ENCODE measurements at regions not wholly inside any gene's neighbourhood (a gene's known extent, or its start where the extent isn't known, plus 50 kb on each side); places are given as distances from the start of the nearest gene placed in this dataset.
"Not testable (repeated sequence)": the region's sequence is repeated elsewhere in the genome, so short reads cannot be mapped to it uniquely, and the experiment has no call there.

DNA sequence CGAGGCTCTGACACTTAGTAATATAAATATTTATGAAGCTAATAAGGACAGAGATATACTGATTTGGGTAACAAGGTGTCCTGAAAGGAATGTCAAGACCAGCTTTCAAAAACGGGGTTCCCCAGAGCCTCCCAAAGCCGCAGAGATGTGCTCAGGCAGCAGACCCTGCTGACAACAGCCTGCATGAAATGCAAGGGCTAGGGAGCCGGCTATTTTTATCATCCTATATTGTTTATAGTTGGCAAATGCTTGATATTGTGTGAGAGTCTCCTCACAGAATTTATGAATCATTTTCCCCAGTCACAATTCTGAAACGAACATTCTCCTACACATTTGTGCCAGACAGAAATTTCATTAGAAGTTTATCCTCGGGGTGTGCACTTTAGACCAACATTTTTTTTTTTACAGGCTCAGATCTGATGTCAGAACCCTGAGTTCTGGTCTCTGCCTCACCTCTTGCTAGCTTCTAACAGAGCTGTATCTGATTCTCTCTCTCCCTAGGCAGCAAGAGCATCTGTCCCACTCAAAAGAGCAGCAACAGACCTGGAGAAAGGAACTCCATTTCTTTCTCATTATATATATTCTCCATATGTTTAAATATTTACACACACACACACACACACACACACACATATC is 302.3 kb upstream of the PLD5 start:
- no peak for DNase-seq (ENCODE audit: low read depth in 4 of 4, low spot score in 3 of 4)

DNA sequence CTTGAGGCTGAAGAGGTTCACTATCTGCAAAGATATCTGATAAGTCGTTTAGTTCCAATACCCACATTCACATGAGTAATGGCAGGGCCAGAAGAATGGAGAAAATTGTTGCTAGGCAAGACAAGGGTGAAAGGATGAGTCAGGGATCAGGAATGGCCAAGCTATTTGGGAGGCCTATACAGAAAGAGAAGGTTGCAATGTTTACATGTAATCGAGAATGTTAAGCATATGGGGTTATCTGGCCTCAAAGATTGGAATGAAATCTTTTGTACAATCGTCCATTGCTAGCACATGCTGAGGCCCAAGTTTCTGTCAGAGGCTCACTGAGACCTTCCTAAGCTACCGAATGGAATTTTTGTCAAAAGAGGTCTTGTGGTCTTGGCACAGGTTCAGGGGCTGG is 299.9 kb upstream of the PLD5 start:
- DNase-seq (ENCODE audit: low read depth in 4 of 4, low spot score in 3 of 4) = no peak

DNA sequence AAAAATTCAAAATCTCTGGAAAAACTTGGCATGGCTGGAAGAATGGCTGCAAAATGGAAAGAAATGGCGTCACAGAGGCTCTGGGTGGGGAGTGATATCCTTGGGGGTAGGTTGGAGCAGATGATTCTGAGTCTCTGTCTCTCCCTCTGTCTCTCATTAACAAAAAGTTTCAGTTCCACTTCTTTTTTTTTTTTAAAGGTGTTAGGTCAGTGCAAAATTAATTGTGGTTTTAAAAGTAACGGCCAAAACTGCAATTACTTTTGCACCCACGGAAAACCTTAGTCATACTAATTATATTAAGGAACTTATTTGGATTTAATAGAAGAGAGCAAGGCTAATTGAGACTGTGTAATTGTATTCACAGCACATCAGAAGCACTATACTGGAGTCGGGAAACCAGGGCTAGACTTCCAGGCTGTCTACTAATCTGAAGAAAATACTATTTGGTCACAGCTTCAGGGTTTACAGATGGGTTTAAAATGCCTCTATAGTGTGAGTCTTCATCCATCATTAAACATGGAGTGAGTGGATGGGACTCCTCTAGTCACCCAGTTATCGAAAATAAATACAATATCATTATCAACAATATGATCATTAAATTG is 289.1 kb upstream of the PLD5 start:
- DNase-seq (ENCODE audit: low read depth in 4 of 4, low spot score in 3 of 4) = no peak

DNA sequence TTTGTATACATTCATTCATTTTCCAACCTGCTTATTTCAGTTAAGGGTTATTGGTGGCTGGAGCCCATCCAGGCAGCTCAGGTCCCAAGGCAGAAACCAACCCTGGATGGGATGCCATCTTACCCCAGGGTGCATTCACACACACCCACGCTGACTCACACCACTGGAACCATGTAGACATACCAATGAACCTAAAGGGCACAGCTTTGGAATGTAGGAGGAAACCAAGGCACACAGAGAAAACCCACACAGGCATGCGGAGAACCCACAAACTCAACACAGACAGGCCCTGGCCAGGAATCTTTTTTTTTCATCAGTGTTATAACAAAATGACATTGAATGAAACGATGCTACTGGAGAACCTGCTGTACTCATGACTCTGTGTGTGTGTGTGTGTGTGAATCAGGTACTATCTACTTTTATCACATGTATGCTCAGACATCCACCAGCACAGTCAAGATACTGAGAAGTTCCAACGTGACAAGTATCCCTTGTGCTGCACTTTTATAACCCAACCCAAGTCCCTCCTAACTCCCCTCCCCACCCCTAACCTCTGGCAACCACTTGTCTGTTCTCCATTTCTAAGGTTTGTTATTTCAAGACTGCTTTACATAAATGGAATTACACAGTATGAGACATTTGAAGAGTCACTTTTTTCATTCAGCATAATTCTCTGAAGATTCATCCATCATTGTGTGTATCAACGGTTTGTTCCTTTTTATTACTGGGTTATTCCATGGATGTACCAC is 286.8 kb upstream of the PLD5 start:
- DNase-seq (ENCODE audit: low read depth in 4 of 4, low spot score in 3 of 4) = no peak

DNA sequence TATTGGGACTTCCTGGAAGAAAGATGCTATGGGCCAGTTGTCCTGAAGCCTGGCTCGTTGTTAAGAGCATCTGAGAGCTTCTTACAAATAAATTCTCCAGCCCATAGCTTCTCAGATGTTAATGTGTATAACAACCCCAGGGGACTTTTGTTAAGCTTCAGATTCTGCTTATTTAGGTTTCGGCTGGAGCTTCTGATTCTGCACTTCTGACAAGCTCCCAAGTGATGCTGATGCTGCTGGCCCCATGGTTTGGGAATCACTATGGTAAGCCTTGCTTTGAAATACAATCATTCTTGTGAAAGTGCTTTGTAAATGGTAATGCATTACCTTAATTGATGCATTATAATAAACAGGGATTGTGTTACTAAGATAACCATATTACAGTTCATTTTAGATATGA is 281.8 kb upstream of the PLD5 start:
- no peak for DNase-seq (ENCODE audit: low read depth in 4 of 4, low spot score in 3 of 4)

DNA sequence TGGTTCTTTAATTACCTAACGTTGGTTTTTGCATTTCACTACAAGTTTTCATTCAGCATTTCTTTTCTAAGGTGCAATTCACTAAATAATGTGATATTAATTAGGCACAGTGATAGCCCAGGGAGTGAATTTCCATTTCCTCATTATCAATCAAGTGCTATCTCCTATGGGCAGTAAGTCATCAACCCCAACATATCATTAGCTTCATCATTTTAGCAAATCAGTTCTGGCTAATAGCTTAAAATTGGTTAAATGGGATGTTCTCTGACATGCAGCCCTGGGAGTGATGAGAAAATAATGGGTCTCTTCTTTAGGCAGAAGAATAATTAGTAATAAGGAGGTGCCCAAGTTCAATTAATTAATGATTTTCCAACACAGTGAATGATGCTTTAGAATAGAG is 280.9 kb upstream of the PLD5 start:
- not testable (repeated sequence) for DNase-seq (ENCODE audit: low read depth in 4 of 4, low spot score in 3 of 4)

DNA sequence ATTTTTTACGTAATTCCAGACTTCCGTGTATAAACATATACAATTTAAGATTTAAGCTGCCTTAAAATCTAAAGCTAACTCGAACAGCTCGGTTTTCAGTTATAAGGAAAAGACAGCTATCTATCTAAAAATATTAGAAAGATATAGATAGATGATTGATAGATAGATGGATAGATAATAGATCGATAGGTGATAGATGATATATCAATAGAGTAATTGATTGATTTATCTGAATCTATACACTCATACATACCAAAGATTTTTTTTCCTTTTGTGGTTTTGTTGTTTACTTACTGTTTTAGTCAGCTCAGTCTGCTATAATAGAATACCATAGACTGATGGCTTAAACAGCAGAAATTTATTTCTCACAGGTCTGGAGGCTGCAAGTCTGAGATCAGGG is 278.5 kb upstream of the PLD5 start:
- no peak for DNase-seq (ENCODE audit: low read depth in 4 of 4, low spot score in 3 of 4)

DNA sequence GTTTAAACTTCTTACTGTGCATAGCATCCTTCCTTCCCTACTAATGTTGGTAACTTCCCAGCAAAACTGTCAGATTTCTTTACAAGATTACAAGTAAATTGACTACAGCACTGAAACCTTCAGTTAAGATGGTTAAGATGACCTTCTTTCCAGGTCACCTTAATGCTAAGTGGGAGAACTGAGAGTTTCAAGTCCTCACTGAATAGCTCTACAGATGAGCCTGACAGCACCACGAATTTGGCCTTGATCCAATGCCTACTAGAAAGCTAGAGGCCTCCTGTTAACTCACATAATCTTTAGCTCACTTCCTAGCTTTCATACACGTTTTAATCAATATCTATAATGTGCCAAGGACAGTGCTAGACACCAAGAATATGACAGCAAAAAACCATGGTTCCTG is 276.0 kb upstream of the PLD5 start:
- DNase-seq (ENCODE audit: low read depth in 4 of 4, low spot score in 3 of 4) = no peak

DNA sequence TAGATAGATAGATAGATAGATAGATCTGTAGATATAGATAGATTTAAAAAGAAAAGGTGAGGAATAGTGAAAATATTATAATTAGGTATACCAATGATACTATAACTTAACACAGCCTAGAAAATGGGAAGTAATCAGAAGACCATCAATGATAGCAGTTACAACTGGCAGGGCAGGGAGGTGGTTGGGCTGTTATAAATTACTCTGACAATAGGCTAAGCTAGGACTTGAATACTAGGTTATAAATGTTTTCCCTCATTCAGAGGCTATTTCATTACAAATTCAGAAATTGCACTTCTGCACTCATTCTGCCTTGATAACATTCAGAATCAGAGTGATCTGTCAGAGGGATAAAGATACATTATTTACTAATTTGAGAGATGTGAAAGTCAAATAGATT is 273.4 kb upstream of the PLD5 start:
- no peak for DNase-seq (ENCODE audit: low read depth in 4 of 4, low spot score in 3 of 4)

DNA sequence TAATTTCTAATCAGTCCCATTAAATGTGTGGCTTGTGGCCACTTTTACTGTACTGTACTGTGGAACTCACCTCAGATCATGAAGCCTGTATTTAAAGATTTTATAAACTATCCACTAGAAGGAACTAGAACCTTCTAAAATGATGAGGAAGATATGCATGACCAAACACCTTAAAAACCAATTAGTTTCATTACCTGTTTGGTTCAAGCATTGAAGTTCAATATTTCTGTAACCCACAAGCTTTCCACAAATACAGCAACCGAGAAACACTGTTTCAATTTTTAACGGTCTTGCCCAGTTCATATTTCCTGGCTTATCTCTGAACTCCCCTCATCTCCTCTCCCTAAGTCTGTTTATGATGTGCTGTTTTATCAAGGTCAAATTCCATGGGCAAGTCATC is 264.3 kb upstream of the PLD5 start:
- no peak for DNase-seq (ENCODE audit: low read depth in 4 of 4, low spot score in 3 of 4)

DNA sequence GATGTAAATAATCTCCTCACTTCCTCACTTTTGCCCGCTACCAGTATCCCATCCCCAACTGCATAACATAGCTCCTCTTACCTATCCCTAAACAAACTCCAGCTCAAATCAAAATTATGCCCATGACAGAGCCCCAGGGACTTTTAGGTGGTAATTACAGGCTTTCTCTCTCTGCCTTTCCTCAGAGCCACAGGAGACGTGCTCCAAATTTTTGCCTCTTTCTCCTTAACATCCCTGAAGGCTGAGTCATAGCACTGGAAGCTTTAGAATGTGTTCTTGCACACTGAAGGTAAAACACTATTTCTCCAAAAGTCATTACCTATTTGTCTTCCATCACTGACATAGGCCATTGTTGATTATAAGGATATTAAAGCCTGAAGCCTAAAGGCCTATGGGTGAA is 263.5 kb upstream of the PLD5 start:
- DNase-seq (ENCODE audit: low read depth in 4 of 4, low spot score in 3 of 4) = no peak

DNA sequence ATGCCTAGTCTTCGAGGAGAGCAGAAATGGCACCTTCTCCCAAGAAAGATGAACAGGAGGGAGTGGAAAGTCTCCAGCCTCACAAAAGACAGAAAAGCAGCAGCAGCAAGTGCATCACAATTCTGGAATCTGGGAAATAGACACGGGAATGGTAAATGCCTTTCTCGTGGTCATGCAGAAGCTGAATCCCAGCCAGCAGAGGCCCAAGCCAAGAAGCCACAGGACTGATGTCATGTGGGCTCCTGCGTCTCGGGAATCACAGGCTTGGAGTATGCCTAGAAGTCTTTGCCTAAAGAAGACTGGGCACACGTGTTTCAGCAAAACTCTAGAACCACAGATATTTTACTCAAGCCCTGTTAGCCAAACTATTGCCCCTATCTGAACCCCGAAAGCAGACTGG is 260.3 kb upstream of the PLD5 start:
- DNase-seq (ENCODE audit: low read depth in 4 of 4, low spot score in 3 of 4) = no peak

DNA sequence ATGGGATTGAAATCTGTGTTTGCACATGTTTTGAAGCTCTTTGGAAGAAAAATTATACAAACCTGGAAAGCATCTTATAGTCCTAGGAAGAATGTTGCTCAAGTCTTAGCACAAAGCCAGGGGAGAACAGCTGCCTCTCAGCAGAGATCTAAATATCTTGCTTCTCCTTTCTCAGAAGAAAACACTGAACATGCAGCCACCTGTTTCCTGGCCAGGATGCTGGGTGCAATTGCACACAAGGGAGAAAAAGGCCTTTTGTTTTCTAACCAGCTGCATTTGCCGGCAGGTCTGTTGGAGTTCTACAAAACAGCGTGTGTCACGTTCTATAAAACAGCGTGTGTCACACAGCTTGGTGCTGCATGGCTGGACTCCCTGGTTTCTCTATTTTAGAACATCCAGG is 259.6 kb upstream of the PLD5 start:
- no peak for DNase-seq (ENCODE audit: low read depth in 4 of 4, low spot score in 3 of 4)

DNA sequence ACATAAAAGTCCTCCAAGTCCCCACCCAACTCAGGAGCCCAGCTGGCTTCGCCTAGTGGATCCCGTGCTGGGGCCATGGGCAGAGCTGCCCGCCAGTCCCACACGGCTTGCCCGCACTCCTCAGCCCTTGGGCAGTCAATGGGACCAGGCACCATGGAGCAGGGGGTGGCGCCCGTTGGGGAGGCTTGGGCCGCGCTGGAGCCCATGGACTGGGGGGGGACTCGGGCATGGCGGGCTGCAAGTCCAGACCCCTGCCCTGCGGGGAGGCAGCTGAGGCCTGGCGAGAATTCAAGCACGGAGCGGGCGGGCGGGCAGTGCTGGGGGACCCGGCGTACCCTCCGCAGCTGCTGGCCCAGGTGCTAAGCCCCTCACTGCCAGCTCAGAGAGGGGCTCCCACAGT is 249.8 kb upstream of the PLD5 start:
- no peak for DNase-seq (ENCODE audit: low read depth in 4 of 4, low spot score in 3 of 4)

DNA sequence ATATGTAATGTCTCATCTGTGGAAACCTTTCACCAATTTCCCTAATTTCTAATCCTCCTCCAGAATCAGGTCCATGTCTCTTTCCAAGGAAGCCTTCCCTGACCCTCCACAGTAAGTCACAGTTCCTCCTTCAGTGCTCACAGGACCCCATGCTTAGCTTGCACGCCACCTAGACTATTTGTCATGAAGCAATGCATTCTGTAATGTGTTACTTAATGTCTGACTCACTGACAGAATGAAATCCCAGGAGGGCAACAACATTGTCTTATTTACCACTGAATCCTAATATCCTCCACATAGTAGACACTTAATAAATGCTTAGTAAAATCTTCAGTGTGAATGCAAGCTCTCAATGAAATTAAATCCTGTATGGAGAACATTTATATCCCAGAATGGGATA is 245.9 kb upstream of the PLD5 start:
- DNase-seq (ENCODE audit: low read depth in 4 of 4, low spot score in 3 of 4) = no peak

DNA sequence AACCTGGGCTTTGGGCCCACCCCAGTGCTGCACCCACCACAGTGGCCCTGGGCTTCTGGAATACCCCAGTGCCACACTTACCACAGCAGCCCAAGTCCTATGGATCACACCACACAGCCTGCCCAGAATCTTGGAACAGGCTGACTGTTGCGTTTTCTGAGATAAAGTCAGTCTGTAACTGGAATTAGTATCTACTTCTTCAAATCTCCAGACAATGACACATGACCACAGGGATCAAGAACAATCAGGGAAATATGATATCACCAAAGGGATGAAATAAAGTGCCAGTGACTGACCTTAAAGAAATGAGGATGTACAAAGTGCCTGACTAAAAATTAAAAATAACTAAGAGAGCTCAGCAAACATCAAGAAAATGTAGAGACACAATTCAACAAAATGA is 239.7 kb upstream of the PLD5 start:
- DNase-seq (ENCODE audit: low read depth in 4 of 4, low spot score in 3 of 4) = no peak

DNA sequence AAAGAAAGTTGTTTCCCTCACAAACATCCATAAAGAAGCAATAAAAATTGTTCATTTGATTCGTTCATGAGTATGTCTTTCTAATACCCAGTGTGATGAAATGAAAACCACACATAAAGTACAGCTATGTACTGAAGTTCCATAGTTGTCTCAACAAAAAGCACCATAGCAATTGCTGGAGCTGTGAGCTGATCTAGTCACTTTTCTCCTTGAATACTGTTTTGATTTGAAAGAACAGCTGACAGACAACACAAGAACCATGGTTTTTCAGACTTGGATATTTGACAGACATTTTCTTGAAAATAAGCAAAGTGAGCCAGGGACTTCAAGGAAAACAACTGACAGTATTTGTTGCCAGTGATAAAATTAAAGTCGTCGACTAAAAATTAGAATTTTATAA is 237.1 kb upstream of the PLD5 start:
- DNase-seq (ENCODE audit: low read depth in 4 of 4, low spot score in 3 of 4) = no peak

DNA sequence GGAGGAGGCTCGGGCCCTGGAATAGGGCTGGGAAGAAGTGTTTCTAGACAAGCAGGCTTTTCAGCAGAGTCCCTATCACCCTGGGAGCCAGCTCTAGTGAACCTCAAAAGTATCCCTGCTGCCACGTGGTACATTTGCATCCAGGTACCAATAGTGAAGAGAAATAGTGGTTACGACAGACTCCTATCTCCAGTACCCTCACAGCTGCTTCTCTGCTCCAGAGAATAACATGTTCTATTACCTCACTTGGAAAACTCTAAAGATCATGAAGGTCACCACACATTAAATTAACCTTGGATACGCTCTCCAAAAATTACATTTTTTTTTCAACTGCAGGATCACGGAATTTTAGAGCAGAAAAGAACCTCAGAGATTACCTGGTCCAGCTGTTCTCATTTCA is 230.4 kb upstream of the PLD5 start:
- DNase-seq (ENCODE audit: low read depth in 4 of 4, low spot score in 3 of 4) = no peak

DNA sequence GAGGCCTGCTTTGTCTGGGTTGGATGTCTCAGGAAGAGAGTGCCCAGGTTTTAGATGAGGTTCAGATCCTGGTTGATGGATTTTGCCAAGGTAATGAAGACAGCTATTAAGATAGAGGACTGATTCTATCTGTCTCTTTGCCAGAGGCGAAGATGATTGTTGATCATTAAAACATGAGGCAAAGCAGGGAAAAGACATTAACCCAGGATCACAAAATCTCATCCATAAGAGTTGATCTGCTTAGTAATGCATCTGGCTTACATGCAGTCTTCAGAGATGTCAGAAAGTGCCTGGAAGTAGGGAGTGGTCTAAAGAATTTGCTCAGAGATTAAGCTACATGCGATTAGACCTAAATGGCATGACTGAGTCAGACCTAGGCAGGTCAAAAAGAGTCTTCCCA is 229.6 kb upstream of the PLD5 start:
- DNase-seq (ENCODE audit: low read depth in 4 of 4, low spot score in 3 of 4) = no peak

DNA sequence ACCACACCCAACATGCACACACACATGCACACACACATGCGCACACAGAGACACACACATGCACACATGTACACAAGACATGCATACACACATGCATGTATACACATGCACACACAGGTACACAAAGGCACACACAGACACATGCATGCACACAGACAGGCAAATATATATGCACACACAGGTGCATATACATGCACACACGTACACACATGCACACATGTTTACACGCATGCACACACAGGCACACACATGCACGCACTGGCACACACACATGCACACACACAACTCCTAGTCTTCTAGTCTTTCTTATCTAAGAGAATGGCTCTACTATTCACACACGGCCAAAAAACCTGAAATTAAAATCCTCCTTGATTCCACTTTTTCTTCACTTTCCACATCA is 222.7 kb upstream of the PLD5 start:
- DNase-seq (ENCODE audit: low read depth in 4 of 4, low spot score in 3 of 4) = no peak

DNA sequence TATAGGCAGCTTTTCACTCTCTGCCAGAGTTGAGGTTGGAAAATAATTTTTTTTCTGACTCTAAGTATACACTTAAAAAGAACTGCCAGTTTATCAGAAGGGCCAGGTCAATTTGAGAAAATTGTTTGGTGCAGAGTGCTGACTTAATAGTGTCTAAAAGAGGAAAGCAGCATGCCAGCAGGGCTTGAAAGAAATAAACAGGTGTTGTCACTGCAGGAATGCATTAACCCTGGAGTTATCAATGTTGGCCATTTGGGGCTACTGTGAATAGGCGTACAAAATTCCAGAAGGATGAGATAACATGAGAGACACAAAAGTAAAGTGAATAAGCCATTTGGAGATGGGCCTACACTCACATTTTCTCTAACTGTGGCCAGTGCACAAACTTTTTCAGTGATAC is 220.6 kb upstream of the PLD5 start:
- no peak for DNase-seq (ENCODE audit: low read depth in 4 of 4, low spot score in 3 of 4)

DNA sequence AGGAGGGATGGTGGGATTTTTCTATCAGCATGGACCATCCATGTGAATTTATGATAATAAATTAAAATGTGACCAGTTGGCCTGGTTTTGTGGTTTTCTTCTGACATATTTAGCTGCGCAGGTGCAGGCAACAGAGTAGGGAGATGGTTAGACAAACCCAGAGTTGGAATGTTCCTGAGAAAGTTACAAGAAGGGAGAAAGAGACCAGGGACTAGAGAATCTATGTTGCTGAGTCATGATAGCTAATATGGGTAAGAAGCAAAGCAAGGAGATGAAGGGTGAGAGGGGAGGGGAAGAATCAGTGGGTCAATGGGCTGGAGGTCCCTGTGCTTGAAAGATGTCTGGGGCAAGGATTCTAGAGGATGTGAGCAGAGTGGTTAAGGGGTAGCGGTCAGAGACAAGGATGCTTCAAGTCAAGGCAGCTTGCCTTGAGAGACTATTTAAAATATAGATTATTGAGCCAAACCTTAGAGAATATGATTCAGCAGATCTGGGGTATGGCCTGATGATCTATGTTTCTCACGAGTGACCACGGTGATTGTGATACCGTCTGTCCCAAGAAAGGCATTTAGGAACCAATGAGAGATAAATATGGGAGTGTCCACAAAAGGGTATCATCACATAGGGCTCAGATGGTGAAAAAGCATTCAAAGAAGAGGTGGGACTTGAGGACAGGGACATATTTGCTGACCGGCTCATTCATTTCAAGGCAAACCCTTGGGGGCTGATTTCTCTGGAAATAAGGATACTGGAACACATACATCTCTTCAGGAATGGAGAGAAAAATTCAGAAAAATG is 219.7 kb upstream of the PLD5 start:
- DNase-seq (ENCODE audit: low read depth in 4 of 4, low spot score in 3 of 4) = no peak

Data from left renal pelvis (tissue), 4 donors.